Skin of body (tissue), 1 donor: ENCODE measurements at regions not wholly inside any gene's neighbourhood (a gene's known extent, or its start where the extent isn't known, plus 50 kb on each side); places are given as distances from the start of the nearest gene placed in this dataset.
"Not testable (repeated sequence)": the region's sequence is repeated elsewhere in the genome, so short reads cannot be mapped to it uniquely, and the experiment has no call there.

Experiments
- DNase-seq: peaks from one replicate; lab custom pipeline; 2025; lab: John Stamatoyannopoulos, UW

- no peak for DNase-seq
Observed at GRCh38 chr2:23008951-23009350, 376.0 kb upstream of the KLHL29 start.

- peak; percentile 93 for DNase-seq
Observed at GRCh38 chr2:23009545-23010149, 375.3 kb upstream of the KLHL29 start.

GRCh38 chr2:23012499-23012898, 372.5 kb upstream of the KLHL29 start:
- DNase-seq: no peak

GRCh38 chr2:23015651-23016200, 369.3 kb upstream of the KLHL29 start:
- DNase-seq: no peak

- DNase-seq: no peak
Observed at GRCh38 chr2:23019476-23019875, 365.5 kb upstream of the KLHL29 start.

- DNase-seq: no peak
Observed at GRCh38 chr2:23020659-23021058, 364.3 kb upstream of the KLHL29 start.

- DNase-seq: no peak
Observed at GRCh38 chr2:23021311-23022120, 363.5 kb upstream of the KLHL29 start.

- DNase-seq: no peak
Observed at GRCh38 chr2:23023722-23024121, 361.3 kb upstream of the KLHL29 start.

GRCh38 chr2:23026671-23027070, 358.3 kb upstream of the KLHL29 start:
- DNase-seq: no peak

GRCh38 chr2:23027396-23027795, 357.6 kb upstream of the KLHL29 start:
- DNase-seq: no peak

GRCh38 chr2:23028106-23028505, 356.9 kb upstream of the KLHL29 start:
- no peak for DNase-seq

GRCh38 chr2:23029111-23029510, 355.9 kb upstream of the KLHL29 start:
- no peak for DNase-seq

GRCh38 chr2:23029951-23030350, 355.0 kb upstream of the KLHL29 start:
- DNase-seq: no peak

- no peak for DNase-seq
Observed at GRCh38 chr2:23034996-23035395, 350.0 kb upstream of the KLHL29 start.

GRCh38 chr2:23036629-23037028, 348.4 kb upstream of the KLHL29 start:
- DNase-seq: peak; percentile 86

GRCh38 chr2:23037596-23037995, 347.4 kb upstream of the KLHL29 start:
- DNase-seq: no peak

GRCh38 chr2:23041443-23041842, 343.5 kb upstream of the KLHL29 start:
- DNase-seq: no peak

GRCh38 chr2:23042216-23042906, 342.6 kb upstream of the KLHL29 start:
- DNase-seq: peak; percentile 67

GRCh38 chr2:23050388-23050787, 334.6 kb upstream of the KLHL29 start:
- DNase-seq: no peak

GRCh38 chr2:23053601-23054000, 331.4 kb upstream of the KLHL29 start:
- no peak for DNase-seq

GRCh38 chr2:23055251-23055650, 329.7 kb upstream of the KLHL29 start:
- no peak for DNase-seq

- not testable (repeated sequence) for DNase-seq
Observed at GRCh38 chr2:23056846-23057245, 328.1 kb upstream of the KLHL29 start.
